NCI-H128 (cell line): ENCODE measurements at regions not wholly inside any gene's neighbourhood (a gene's known extent, or its start where the extent isn't known, plus 50 kb on each side); places are given as distances from the start of the nearest gene placed in this dataset.
"Not testable (repeated sequence)": the region's sequence is repeated elsewhere in the genome, so short reads cannot be mapped to it uniquely, and the experiment has no call there.

Experiments used
- DNase-seq: peaks from one replicate; lab custom pipeline; 2025; ENCODE audit not compliant: unreplicated experiment; lab: John Stamatoyannopoulos, UW

- no peak for DNase-seq
Observed at GRCh38 chr18:10138719-10139118, 224.9 kb downstream of the VAPA start.

GRCh38 chr18:10139783-10140410 lies 226.1 kb downstream of the VAPA start:
- no peak for DNase-seq

DNA sequence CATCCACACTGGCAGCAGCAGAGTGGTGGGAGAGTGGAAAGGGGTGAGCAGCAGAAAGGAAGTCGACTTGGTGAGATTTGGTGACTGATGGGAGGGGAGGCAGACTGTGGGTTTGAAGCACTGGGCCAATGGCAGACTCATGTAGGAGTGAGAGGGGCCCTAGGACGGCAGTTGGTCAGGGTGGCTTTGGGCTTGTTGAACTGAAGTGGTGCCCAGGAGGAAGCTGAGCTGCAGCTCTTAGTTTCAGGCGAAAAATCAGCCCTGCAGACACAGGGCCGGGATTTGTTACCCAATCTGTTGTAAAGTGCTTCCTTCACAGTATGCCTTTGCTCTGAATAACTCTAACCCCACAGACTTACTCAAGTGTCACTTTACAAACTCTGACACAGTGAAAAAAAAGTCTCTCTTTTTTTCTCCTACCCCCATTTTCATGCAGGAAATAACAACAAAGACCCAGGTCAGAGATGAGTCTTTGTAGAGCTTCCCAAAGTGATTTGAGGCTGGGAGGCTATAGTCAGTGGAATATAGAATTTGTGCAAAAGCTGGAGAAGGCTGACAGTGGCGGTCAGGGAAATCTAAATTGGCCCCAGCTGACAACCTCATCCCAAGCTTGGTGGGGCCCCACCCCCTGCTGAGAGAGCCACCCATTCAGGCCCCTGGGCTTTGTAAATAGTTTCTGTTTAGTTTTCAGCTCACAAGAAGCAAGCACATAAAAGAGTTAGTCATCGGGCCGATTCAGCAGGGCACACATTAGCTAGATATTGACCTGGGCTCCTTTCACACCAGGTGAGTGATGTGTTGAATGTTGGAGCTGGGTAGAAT lies 226.9 kb downstream of the VAPA start:
- DNase-seq = no peak

GRCh38 chr18:10141559-10141958 lies 227.7 kb downstream of the VAPA start:
- DNase-seq = no peak

GRCh38 chr18:10142056-10142455 lies 228.2 kb downstream of the VAPA start:
- DNase-seq = no peak

GRCh38 chr18:10142496-10143160 lies 228.8 kb downstream of the VAPA start:
- no peak for DNase-seq

DNA sequence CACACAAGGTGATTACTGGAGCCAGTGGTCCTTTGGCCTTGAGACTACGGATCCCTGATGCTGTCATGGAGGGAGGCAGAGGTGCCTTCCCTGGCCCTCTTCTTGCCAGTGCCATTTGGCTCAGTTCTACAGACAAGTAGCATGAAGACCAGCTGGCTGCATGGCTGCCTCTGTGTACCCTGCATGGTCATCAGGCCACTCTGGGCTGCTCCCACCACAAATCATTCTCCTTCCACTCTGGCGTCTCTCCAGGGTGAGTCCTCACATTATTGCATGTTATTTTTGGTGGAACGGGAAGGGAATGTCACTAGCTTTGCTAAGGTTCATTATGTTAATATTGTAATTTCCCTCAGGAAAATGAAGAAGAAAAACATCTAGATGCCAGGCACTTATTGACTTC lies 229.8 kb downstream of the VAPA start:
- no peak for DNase-seq

DNA sequence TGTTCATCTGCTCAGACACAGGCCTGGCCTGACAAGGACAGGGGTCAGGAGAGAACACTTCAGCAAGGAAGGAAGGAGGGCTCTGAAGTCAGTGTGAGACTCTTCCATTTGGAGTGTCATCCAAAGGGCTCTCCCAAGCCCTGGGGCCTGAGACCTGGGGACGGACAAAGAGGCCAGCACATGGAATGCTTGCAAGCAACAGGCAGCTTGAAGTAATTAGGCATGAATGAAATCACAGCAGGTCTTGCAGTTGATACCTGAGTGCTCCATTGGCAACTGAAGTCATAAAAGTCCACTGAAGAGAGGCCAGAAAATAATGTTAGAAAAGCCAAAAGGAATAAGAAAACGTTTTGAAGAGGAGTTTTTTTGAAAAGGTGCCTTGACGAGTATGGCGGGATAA lies 231.7 kb downstream of the VAPA start:
- no peak for DNase-seq

GRCh38 chr18:10147226-10147625 lies 233.4 kb downstream of the VAPA start:
- DNase-seq = no peak

DNA sequence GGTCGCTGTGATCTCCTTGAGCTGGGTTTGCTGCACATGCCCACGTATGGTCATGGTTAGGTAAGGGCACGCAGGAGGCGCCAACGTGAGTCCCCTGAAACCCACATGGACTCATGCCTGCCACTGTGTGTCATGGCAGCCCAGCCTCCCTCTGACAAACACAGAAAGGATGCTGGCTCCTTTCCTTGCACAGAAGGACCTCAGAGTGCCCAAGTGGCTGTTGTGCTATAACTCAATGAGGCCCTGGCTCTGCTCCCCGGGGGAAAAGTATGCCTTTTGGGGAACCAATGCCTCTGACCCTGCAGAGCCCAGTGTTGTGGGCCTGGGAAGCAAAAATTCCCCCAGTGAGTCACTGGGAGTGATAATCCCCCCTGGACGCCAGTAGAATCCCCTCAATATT lies 233.9 kb downstream of the VAPA start:
- DNase-seq = no peak

GRCh38 chr18:10148189-10148929 lies 234.5 kb downstream of the VAPA start:
- DNase-seq = no peak

- no peak for DNase-seq
Observed at GRCh38 chr18:10149768-10150556, 236.1 kb downstream of the VAPA start.

GRCh38 chr18:10150576-10150975 lies 236.8 kb downstream of the VAPA start:
- not testable (repeated sequence) for DNase-seq

- no peak for DNase-seq
Observed at GRCh38 chr18:10152475-10152874, 238.7 kb downstream of the VAPA start.

DNA sequence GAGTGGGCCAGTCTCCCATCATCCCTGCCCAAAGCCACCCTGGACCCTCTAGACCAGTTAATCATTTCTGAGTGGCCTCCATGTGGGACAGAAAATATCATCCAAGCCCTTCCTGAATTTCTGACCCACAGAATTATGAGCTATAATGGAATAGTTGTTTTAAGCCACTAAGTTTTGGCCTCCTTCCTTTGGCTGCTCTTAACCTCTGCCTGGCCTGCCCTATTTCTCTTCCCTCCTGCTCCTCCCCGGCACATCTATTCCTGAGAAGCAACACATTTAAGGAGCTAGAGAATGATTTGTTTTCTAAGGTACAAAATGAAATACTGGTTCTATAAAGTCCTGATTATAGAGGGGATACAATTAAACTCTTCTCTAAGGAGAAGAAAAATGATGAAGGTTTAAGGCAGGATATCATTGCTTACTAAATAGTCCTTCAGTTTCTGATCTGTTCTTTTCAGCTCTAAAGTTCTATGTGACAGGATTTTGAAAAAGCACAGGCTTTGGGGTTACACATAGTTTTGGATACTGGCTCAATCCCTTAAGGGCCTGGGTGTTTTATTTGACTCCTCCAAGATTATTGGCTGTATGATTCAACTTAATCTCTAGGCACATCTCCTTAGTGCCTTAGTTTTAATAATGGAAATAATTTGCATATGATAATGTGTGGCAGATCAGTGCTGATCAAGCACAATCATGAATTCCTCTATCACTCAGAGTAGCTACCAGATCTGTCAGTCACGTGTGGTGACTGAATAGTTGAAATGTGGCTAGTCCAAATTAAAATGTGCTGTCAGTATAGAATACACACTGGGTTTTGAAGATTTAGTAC lies 240.3 kb downstream of the VAPA start:
- DNase-seq = no peak

DNA sequence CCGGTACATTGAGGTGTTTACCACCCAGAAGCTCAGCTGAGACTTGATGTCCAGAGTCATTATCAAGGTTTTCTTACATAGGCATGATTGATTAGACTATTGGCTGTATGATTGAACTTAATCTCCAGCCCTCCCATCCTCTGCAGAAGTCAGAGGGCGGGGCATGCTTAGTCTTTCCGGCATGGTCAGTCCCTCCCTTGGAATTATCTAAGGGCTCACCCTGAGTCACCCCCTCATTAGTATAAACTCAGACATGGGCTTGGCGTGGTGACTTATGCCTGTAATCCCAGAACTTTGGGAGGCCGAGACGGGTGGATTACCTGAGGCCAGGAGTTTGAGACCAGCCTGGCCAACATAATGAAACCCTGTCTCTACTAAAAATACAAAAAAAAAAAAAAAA lies 243.9 kb downstream of the VAPA start:
- DNase-seq = no peak

- no peak for DNase-seq
Observed at GRCh38 chr18:10160251-10160650, 246.4 kb downstream of the VAPA start.

DNA sequence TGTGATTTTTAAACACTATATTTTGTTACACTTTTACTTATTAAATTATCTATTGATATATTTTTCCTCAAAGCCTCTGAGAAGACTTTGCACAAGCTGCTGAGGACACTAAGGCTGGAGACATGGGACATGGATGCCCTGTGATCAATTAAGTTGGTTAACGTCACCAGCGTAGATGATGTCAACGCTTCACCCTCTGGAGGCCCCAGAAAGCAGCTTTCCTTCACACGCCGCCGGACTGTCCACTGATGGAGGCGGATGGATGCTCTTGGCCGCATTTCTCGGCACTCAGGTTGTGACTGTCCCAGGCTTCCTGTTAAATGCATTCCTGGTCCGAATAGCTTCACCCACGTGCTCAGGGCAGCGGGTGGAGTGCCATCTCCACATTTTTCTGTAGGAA lies 247.5 kb downstream of the VAPA start:
- no peak for DNase-seq

- no peak for DNase-seq
Observed at GRCh38 chr18:10162340-10162739, 248.5 kb downstream of the VAPA start.
